ENCODE measurements at regions not wholly inside any gene's neighbourhood (a gene's known extent, or its start where the extent isn't known, plus 50 kb on each side); places are given as distances from the start of the nearest gene placed in this dataset.

- H3K27me3 Mint-ChIP-seq (ENCODE audit: unreplicated experiment) = no peaks in the 10 kb centered on the region
- peaks cover 42% of the 10 kb centered on the region for H3K4me1 Mint-ChIP-seq (ENCODE audit: low read depth, unreplicated experiment)
- no peak overlapping the region for H3K4me3 Mint-ChIP-seq (ENCODE audit: unreplicated experiment)
- no peaks in the 10 kb centered on the region for H3K36me3 Mint-ChIP-seq (ENCODE audit: unreplicated experiment)
- no peak for DNase-seq
- no peaks in the 10 kb centered on the region for H3K9me3 Mint-ChIP-seq (ENCODE audit: unreplicated experiment)
- no peak for TF ChIP-seq CTCF (IDR thresholded peaks at IDR 0.05; ENCODE audit: partially characterized antibody, unreplicated experiment)
- H3K27ac Mint-ChIP-seq (ENCODE audit: unreplicated experiment) = no peak overlapping the region
Observed at GRCh38 chr5:173755319-173755718, 132.8 kb upstream of the CPEB4 start.

- Mint-ChIP-seq H3K4me1 (ENCODE audit: low read depth, unreplicated experiment) (peaks cover 43% of the 10 kb centered on the region), H3K36me3 (ENCODE audit: unreplicated experiment) (no peaks in the 10 kb centered on the region), H3K27me3 (ENCODE audit: unreplicated experiment) (peaks cover 4% of the 10 kb centered on the region), H3K27ac (ENCODE audit: unreplicated experiment) (peak overlapping the region; percentile 74), H3K9me3 (ENCODE audit: unreplicated experiment) (peaks cover 5% of the 10 kb centered on the region), H3K4me3 (ENCODE audit: unreplicated experiment) (peak overlapping the region; percentile 16)
- TF ChIP-seq CTCF (IDR thresholded peaks at IDR 0.05; ENCODE audit: partially characterized antibody, unreplicated experiment) = no peak
- no peak for DNase-seq
Observed at GRCh38 chr5:173757403-173758209, 130.5 kb upstream of the CPEB4 start.

DNA sequence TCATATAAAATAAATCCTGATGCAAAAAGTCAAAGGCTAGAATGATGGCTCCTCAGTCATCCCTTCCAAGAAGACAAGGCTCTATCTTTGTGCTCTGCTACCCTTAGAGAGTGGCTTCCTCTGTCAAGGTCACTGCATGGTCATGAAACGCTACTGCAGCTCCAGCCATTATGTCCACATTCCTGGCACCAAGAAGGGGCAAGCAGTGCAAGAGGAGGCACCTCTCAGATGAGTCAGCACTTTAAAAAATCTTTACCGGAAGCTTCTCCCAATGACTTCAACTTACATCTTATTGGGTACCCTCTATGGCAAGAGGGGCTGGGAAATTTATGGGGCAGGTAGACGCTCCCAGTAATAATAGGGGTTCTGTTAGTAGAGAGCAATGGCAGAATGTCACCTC lies 129.5 kb upstream of the CPEB4 start:
- no peak overlapping the region for H3K27ac Mint-ChIP-seq (ENCODE audit: unreplicated experiment)
- H3K27me3 Mint-ChIP-seq (ENCODE audit: unreplicated experiment) = peaks cover 4% of the 10 kb centered on the region
- no peak for TF ChIP-seq CTCF (IDR thresholded peaks at IDR 0.05; ENCODE audit: partially characterized antibody, unreplicated experiment)
- DNase-seq = no peak
- H3K4me1 Mint-ChIP-seq (ENCODE audit: low read depth, unreplicated experiment) = peaks cover 37% of the 10 kb centered on the region
- peaks cover 5% of the 10 kb centered on the region for H3K9me3 Mint-ChIP-seq (ENCODE audit: unreplicated experiment)
- no peak overlapping the region for H3K4me3 Mint-ChIP-seq (ENCODE audit: unreplicated experiment)
- H3K36me3 Mint-ChIP-seq (ENCODE audit: unreplicated experiment) = no peaks in the 10 kb centered on the region

DNA sequence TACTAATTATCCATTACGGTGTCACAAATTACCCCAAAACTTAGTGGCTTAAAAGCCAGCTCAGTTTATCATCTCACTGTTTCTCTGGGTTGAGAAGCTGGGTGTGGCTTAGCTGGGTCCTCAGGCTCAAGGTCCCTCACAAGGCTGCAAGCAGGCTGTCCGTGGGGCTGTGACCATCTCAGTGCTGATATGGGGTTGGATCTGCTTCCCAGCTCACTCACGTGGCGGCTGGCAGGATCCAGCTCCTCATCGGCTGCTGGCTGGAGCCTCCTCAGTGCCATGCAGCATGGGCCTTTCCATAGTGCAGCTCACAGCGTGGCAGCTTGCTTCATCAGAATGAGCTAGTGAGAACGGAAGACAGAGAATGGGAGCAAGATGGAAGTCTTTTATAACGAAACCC lies 128.5 kb upstream of the CPEB4 start:
- Mint-ChIP-seq H3K4me1 (ENCODE audit: low read depth, unreplicated experiment) (peaks cover 38% of the 10 kb centered on the region), H3K9me3 (ENCODE audit: unreplicated experiment) (peaks cover 5% of the 10 kb centered on the region), H3K27me3 (ENCODE audit: unreplicated experiment) (peaks cover 4% of the 10 kb centered on the region), H3K36me3 (ENCODE audit: unreplicated experiment) (no peaks in the 10 kb centered on the region), H3K4me3 (ENCODE audit: unreplicated experiment) (no peak overlapping the region), H3K27ac (ENCODE audit: unreplicated experiment) (no peak overlapping the region)
- no peak for TF ChIP-seq CTCF (IDR thresholded peaks at IDR 0.05; ENCODE audit: partially characterized antibody, unreplicated experiment)
- no peak for DNase-seq

- peaks cover 5% of the 10 kb centered on the region for H3K9me3 Mint-ChIP-seq (ENCODE audit: unreplicated experiment)
- no peak for TF ChIP-seq CTCF (IDR thresholded peaks at IDR 0.05; ENCODE audit: partially characterized antibody, unreplicated experiment)
- DNase-seq = no peak
Observed at GRCh38 chr5:173760461-173761177, 127.5 kb upstream of the CPEB4 start.

More at GRCh38 chr5:173760461-173761177, 127.5 kb upstream of the CPEB4 start:
- H3K36me3 Mint-ChIP-seq (ENCODE audit: unreplicated experiment) = no peaks in the 10 kb centered on the region
- H3K4me3 Mint-ChIP-seq (ENCODE audit: unreplicated experiment) = no peak overlapping the region
- peaks cover 4% of the 10 kb centered on the region for H3K27me3 Mint-ChIP-seq (ENCODE audit: unreplicated experiment)
- H3K4me1 Mint-ChIP-seq (ENCODE audit: low read depth, unreplicated experiment) = peaks cover 34% of the 10 kb centered on the region
- no peak overlapping the region for H3K27ac Mint-ChIP-seq (ENCODE audit: unreplicated experiment)
